ENCODE measurements at regions not wholly inside any gene's neighbourhood (a gene's known extent, or its start where the extent isn't known, plus 50 kb on each side); places are given as distances from the start of the nearest gene placed in this dataset.
"Not testable (repeated sequence)": the region's sequence is repeated elsewhere in the genome, so short reads cannot be mapped to it uniquely, and the experiment has no call there.

GRCh38 chr15:84153655-84154140 lies 81.9 kb upstream of the GOLGA6L4 start:
- DNase-seq (ENCODE audit: low read depth) = not testable (repeated sequence)

GRCh38 chr15:84154314-84154713 lies 81.3 kb upstream of the GOLGA6L4 start:
- DNase-seq (ENCODE audit: low read depth) = not testable (repeated sequence)

GRCh38 chr15:84154787-84155186 lies 80.8 kb upstream of the GOLGA6L4 start:
- not testable (repeated sequence) for DNase-seq (ENCODE audit: low read depth)

DNA sequence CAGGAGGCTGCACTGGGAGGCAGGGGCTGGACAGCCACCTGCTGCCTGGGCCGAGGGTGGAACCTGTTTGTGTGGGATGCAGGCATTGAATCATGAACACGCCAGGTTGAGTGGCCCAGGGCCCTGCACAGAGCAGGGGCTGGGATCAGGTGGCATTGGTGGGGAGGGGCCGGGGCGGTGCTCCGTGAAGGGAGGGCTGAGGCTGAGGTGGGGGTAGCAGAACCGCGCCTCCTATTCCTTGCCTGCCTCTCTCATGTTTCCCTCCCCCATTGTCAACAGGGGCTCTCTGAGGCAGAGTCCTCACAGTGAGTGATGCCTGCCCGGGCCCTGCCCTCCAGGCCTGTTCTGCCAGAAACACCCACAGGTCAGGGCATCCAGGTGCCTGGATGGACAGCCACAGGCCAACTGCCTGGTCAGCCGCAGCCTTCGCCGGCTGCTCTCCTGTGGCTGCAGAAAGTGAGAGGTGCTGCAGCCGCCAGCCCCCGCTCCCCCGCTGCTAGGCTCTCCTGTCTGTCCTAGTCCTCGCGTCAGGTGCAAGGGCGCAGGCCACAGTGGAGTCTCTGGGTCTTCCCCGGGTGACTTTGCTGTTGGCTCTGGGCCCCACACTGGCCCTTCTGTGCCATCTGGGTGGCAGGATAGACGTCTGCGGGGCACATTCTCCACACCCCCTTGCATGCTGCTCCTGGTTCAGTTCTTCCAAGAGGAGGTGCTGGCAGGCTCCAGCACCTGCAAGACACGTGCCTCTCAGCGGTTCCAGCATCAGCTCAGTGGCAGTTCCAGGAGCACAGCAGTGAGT lies 79.6 kb upstream of the GOLGA6L4 start:
- not testable (repeated sequence) for DNase-seq (ENCODE audit: low read depth)

- DNase-seq (ENCODE audit: low read depth) = not testable (repeated sequence)
Measured at GRCh38 chr15:84156588-84156840, 79.1 kb upstream of the GOLGA6L4 start.

- not testable (repeated sequence) for DNase-seq (ENCODE audit: low read depth)
Measured at GRCh38 chr15:84157056-84157632, 78.4 kb upstream of the GOLGA6L4 start.

DNA sequence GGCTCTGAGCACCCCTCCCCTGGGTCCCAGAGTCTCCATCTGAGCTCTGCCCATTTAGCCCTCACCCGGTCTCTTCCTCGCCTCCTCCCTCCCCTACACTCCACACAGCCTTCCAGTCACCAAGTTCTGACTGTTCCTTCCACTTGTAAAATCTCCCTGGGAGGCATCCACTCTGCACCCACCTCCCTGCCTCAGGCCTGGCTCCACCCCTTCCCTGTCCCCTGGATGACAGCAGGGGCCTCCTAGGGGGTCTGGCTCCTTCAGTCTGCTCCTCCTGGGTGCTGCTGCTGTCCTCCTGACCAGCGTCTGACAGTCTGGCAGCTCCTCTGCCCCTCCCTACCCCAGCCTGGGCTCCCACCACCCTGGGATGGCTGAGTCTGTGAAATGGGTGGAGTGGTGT lies 77.7 kb upstream of the GOLGA6L4 start:
- DNase-seq (ENCODE audit: low read depth) = not testable (repeated sequence)

- DNase-seq (ENCODE audit: low read depth) = not testable (repeated sequence)
Measured at GRCh38 chr15:84159346-84160269, 76.0 kb upstream of the GOLGA6L4 start.

GRCh38 chr15:84164423-84165292 lies 70.9 kb upstream of the GOLGA6L4 start:
- DNase-seq (ENCODE audit: low read depth) = not testable (repeated sequence)

DNA sequence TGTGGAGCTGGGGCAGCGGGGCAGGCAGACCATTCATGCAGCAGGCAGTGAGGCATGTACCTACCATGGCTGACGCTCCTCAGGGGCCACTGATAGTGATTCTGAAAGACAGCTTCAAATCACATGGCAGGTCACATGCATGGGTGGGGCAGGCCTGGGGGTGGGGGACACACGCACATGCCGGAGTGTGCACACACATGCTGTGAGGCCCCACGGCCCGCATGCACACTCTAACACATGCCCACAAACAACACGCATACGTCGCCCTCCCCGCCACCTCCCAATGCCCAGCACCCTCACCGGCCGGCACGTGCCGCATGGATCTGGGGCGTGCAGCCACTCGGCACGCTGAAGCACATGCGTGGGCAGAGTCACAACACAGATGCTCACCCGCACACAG lies 65.5 kb upstream of the GOLGA6L4 start:
- not testable (repeated sequence) for DNase-seq (ENCODE audit: low read depth)

GRCh38 chr15:84173231-84173610 lies 62.4 kb upstream of the GOLGA6L4 start:
- DNase-seq (ENCODE audit: low read depth) = not testable (repeated sequence)

Measured in stromal cell of bone marrow (primary cell).